ENCODE measurements at regions not wholly inside any gene's neighbourhood (a gene's known extent, or its start where the extent isn't known, plus 50 kb on each side); places are given as distances from the start of the nearest gene placed in this dataset.
"Not testable (repeated sequence)": the region's sequence is repeated elsewhere in the genome, so short reads cannot be mapped to it uniquely, and the experiment has no call there.

- no peak for DNase-seq
Observed at GRCh38 chr6:137305691-137306090, 86.5 kb upstream of the IFNGR1 start.

- DNase-seq, result no peak
Observed at GRCh38 chr6:137304020-137304780, 85.0 kb upstream of the IFNGR1 start.

- no peak for DNase-seq
Observed at GRCh38 chr6:137303441-137303840, 84.3 kb upstream of the IFNGR1 start.

GRCh38 chr6:137299681-137300080 lies 80.5 kb upstream of the IFNGR1 start:
- no peak for DNase-seq

GRCh38 chr6:137297887-137298286 lies 78.7 kb upstream of the IFNGR1 start:
- DNase-seq, result no peak

- not testable (repeated sequence) for DNase-seq
Observed at GRCh38 chr6:137292326-137292725, 73.1 kb upstream of the IFNGR1 start.

- no peak for DNase-seq
Observed at GRCh38 chr6:137291441-137291840, 72.3 kb upstream of the IFNGR1 start.

GRCh38 chr6:137290601-137291261 lies 71.5 kb upstream of the IFNGR1 start:
- DNase-seq, result no peak

- no peak for DNase-seq
Observed at GRCh38 chr6:137286916-137287315, 67.7 kb upstream of the IFNGR1 start.

- no peak for DNase-seq
Observed at GRCh38 chr6:137286368-137286767, 67.2 kb upstream of the IFNGR1 start.

- DNase-seq, result no peak
Observed at GRCh38 chr6:137284811-137285110, 65.6 kb upstream of the IFNGR1 start.

GRCh38 chr6:137283940-137284810 lies 65.0 kb upstream of the IFNGR1 start:
- no peak for DNase-seq

GRCh38 chr6:137283080-137283479 lies 63.9 kb upstream of the IFNGR1 start:
- DNase-seq, result no peak

- no peak for DNase-seq
Observed at GRCh38 chr6:137282254-137282653, 63.1 kb upstream of the IFNGR1 start.

GRCh38 chr6:137279279-137279678 lies 60.1 kb upstream of the IFNGR1 start:
- DNase-seq, result not testable (repeated sequence)

GRCh38 chr6:137277971-137278637 lies 58.9 kb upstream of the IFNGR1 start:
- DNase-seq, result no peak

GRCh38 chr6:137272403-137272802 lies 53.2 kb upstream of the IFNGR1 start:
- DNase-seq, result no peak

- DNase-seq, result peak; percentile 30
Observed at GRCh38 chr6:137271245-137272183, 52.3 kb upstream of the IFNGR1 start.

- no peak for DNase-seq
Observed at GRCh38 chr6:137269803-137270202, 50.6 kb upstream of the IFNGR1 start.

- DNase-seq, result no peak
Observed at GRCh38 chr6:137269347-137269746, 50.2 kb upstream of the IFNGR1 start.

All from NCI-H1417 treated with DMSO at 0.1 percent for 48 hours (cell line).